SU-DHL-6 (cell line): ENCODE measurements at regions not wholly inside any gene's neighbourhood (a gene's known extent, or its start where the extent isn't known, plus 50 kb on each side); places are given as distances from the start of the nearest gene placed in this dataset.

Source experiments
- H2AFZ ChIP-seq: fragments of 200-600 bp; sonication (generic); 2 replicates; pipeline ENCODE4 v1.6.1; 2014; ENCODE audit warnings: low read depth, mild to moderate bottlenecking, moderate library complexity, mixed read lengths, antibody characterized with exemption, low read length; ENCODE audit not compliant: severe bottlenecking
- H3F3A ChIP-seq: fragments of 200-600 bp; shearing (Covaris generic); 2 replicates; pipeline ENCODE4 v1.6.0; 2016; ENCODE audit warnings: antibody characterized with exemption, mild to moderate bottlenecking; ENCODE audit not compliant: insufficient read depth
- H3K27ac ChIP-seq: fragments of 200-600 bp; sonication (generic); 2 replicates; pipeline ENCODE4 v1.5.1; 2016; ENCODE audit warnings: low read depth, mild to moderate bottlenecking, low read length, moderate library complexity, mixed read lengths
- H3K27me3 ChIP-seq: fragments of 200-600 bp; sonication (generic), shearing (Covaris generic); 2 replicates; pipeline ENCODE4 v1.6.0; 2014; ENCODE audit warnings: mild to moderate bottlenecking, low read length
- H3K36me3 ChIP-seq: fragments of 200-600 bp; sonication (generic); 2 replicates; pipeline ENCODE4 v1.6.1; 2014; ENCODE audit warnings: mild to moderate bottlenecking, low read length, mixed read lengths
- H3K4me2 ChIP-seq: fragments of 300-600, 200-600 bp; shearing (Covaris generic), sonication (generic); 2 replicates; pipeline ENCODE4 v1.6.0; 2014; ENCODE audit warnings: low read length, low read depth, mild to moderate bottlenecking; ENCODE audit not compliant: poor library complexity, severe bottlenecking
- H3K4me3 ChIP-seq: fragments of 200-600 bp; sonication (generic); 2 replicates; pipeline ENCODE4 v1.5.1; 2014; ENCODE audit warnings: antibody characterized with exemption, low read length, mild to moderate bottlenecking, mixed read lengths; ENCODE audit not compliant: insufficient read depth, poor library complexity, severe bottlenecking
- H3K79me2 ChIP-seq: fragments of 200-600 bp; sonication (generic); 2 replicates; pipeline ENCODE4 v1.6.1; 2014; ENCODE audit warnings: mild to moderate bottlenecking, low read length, moderate library complexity; ENCODE audit not compliant: insufficient read depth
- H3K9ac ChIP-seq: fragments of 200-600 bp; sonication (generic); 2 replicates; pipeline ENCODE4 v1.7.0; 2014; ENCODE audit warnings: mild to moderate bottlenecking, low read length
- H3K9me2 ChIP-seq: fragments of 200-600 bp; sonication (generic); replicated peaks from 2 replicates; pipeline ENCODE4 v1.6.1; 2014; ENCODE audit warnings: low read length; ENCODE audit not compliant: insufficient read depth
- H3K9me3 ChIP-seq: fragments of 200-600 bp; sonication (generic); 2 replicates; pipeline ENCODE4 v1.6.1; 2014; ENCODE audit warnings: low read length, mixed read lengths; ENCODE audit not compliant: insufficient read depth
- H4K20me1 ChIP-seq: fragments of 200-600 bp; sonication (generic); 2 replicates; pipeline ENCODE4 v1.6.1; 2014; ENCODE audit warnings: low read depth, mild to moderate bottlenecking, antibody characterized with exemption, low read length, moderate library complexity, mixed read lengths
- EZH2phosphoT487 ChIP-seq: fragments of 200-600 bp; sonication (generic), shearing (Covaris generic); conservative IDR thresholded peaks from 2 replicates; pipeline ENCODE4 v1.6.1; 2018; ENCODE audit warnings: mild to moderate bottlenecking, antibody characterized with exemption, low read length, moderate library complexity, mixed read lengths
- TF ChIP-seq, protein P1 (sequence below): fragments of 200-600 bp; sonication (generic); IDR thresholded peaks from one replicate; pipeline ENCODE4 v1.5.1; 2017; ENCODE audit warnings: antibody characterized with exemption, mild to moderate bottlenecking, low read length, moderate library complexity; ENCODE audit not compliant: insufficient read depth, poor library complexity, severe bottlenecking

DNA sequence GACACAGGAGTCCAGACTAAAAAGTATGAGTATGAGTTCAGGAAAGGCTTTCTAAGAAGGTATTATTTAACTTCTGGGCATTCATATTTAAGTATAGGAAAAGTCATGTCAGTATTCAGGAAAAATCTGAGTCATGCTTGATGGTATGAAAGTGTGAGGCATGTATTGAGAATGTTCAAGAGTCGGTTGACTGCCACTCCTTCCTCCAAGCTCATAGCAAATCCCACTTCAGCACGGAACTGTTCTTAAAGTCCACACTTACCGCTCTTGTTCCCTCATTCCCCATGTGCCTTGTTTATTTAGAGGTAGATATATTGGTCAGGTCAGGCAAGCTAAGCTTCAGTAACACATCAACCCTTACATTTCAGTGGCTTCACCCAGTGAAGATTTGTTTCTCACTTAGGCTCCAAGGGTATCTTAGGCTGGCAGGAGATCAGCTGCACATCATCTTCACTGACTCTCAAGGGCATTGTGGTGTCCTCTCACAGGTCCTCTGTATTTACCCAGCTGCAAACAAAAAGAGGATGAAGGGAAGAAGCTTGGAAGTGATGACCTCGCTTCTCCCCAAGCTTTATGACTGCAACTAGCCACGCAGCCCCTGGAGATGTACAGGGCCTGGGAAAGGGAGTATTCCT lies 1189.2 kb downstream of the EFNB2 start:
- Histone ChIP-seq H3K4me2 (no peak overlapping the region), H3K4me3 (no peak overlapping the region), H3K9ac (no peak overlapping the region), H2AFZ (no peak overlapping the region), H3K36me3 (no peaks in the 10 kb centered on the region), H3K9me2 (no peaks in the 10 kb centered on the region), H3K79me2 (no peaks in the 10 kb centered on the region), H4K20me1 (no peaks in the 10 kb centered on the region), H3K27ac (no peak overlapping the region), H3K9me3 (no peaks in the 10 kb centered on the region), H3K27me3 (no peaks in the 10 kb centered on the region), H3F3A (no peaks in the 10 kb centered on the region)
- TF ChIP-seq EZH2phosphoT487, result no peak
- TF ChIP-seq, protein P1, sequence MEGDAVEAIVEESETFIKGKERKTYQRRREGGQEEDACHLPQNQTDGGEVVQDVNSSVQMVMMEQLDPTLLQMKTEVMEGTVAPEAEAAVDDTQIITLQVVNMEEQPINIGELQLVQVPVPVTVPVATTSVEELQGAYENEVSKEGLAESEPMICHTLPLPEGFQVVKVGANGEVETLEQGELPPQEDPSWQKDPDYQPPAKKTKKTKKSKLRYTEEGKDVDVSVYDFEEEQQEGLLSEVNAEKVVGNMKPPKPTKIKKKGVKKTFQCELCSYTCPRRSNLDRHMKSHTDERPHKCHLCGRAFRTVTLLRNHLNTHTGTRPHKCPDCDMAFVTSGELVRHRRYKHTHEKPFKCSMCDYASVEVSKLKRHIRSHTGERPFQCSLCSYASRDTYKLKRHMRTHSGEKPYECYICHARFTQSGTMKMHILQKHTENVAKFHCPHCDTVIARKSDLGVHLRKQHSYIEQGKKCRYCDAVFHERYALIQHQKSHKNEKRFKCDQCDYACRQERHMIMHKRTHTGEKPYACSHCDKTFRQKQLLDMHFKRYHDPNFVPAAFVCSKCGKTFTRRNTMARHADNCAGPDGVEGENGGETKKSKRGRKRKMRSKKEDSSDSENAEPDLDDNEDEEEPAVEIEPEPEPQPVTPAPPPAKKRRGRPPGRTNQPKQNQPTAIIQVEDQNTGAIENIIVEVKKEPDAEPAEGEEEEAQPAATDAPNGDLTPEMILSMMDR, result no peak

DNA sequence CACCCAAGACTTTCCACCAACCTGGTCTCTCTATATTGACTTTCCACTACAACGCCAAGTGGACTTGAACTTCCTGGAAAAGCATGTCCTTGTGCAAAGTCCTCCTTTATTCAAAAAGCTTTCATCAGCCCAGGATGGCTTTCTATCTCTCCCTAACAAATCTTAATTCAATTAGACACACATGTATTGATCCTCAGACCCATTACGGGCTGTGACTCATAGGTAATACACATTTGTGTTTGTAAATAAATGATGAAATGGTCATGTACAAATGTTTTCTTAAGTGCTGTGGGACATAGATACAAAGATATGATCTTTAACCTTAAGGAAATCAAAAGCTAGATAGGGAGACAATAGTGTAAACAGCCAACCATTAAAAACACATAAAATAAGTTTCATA lies 1189.7 kb downstream of the EFNB2 start:
- no peak overlapping the region for H3K27ac ChIP-seq
- no peaks in the 10 kb centered on the region for H3K9me3 ChIP-seq
- no peaks in the 10 kb centered on the region for H3K36me3 ChIP-seq
- H3K27me3 ChIP-seq, result no peaks in the 10 kb centered on the region
- TF ChIP-seq, protein P1, result no peak
- TF ChIP-seq EZH2phosphoT487, result no peak
- H3K79me2 ChIP-seq, result no peaks in the 10 kb centered on the region
- no peak overlapping the region for H2AFZ ChIP-seq
- no peaks in the 10 kb centered on the region for H3F3A ChIP-seq
- H3K4me3 ChIP-seq, result no peak overlapping the region
- H3K9ac ChIP-seq, result no peak overlapping the region
- H3K4me2 ChIP-seq, result no peak overlapping the region
- H4K20me1 ChIP-seq, result no peaks in the 10 kb centered on the region
- no peaks in the 10 kb centered on the region for H3K9me2 ChIP-seq

DNA sequence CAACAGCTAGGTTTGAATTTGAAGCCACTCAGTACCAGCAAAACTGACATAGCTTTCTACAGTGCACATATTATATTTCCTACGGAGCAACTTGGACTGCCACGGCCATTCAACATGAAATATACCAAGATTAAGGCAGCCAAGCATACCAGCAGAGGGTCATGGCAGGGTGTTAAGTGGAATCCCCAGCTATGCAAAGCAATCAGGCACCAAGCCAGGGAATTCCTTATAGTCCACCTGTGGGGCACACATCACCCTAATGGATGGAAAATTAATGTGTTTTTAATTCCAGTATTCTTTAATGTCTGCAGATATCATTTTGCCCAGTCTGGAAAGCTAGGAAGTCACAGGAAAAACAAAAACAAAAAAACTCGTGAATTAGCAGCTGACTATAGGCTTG lies 1190.3 kb downstream of the EFNB2 start:
- Histone ChIP-seq H3K36me3 (no peaks in the 10 kb centered on the region), H3F3A (no peaks in the 10 kb centered on the region), H3K79me2 (no peaks in the 10 kb centered on the region), H3K27ac (no peak overlapping the region), H3K4me3 (no peak overlapping the region), H4K20me1 (no peaks in the 10 kb centered on the region), H3K9me2 (no peaks in the 10 kb centered on the region), H3K27me3 (no peaks in the 10 kb centered on the region), H2AFZ (no peak overlapping the region), H3K9me3 (no peaks in the 10 kb centered on the region), H3K9ac (no peak overlapping the region), H3K4me2 (no peak overlapping the region)
- no peak for TF ChIP-seq EZH2phosphoT487
- TF ChIP-seq, protein P1, result no peak
